ENCODE measurements at regions not wholly inside any gene's neighbourhood (a gene's known extent, or its start where the extent isn't known, plus 50 kb on each side); places are given as distances from the start of the nearest gene placed in this dataset.

- DNase-seq (ENCODE audit: low spot score): no peak
Observed at GRCh38 chr18:42185486-42185885, 230.5 kb downstream of the PIK3C3 start.

GRCh38 chr18:42187611-42188380, 232.8 kb downstream of the PIK3C3 start:
- DNase-seq (ENCODE audit: low spot score): no peak

- DNase-seq (ENCODE audit: low spot score): no peak
Observed at GRCh38 chr18:42190643-42191042, 235.6 kb downstream of the PIK3C3 start.

- peak; percentile 43 for DNase-seq (ENCODE audit: low spot score)
Observed at GRCh38 chr18:42192251-42193248, 237.5 kb downstream of the PIK3C3 start.

- no peak for DNase-seq (ENCODE audit: low spot score)
Observed at GRCh38 chr18:42196651-42197050, 241.6 kb downstream of the PIK3C3 start.

- no peak for DNase-seq (ENCODE audit: low spot score)
Observed at GRCh38 chr18:42201137-42201536, 246.1 kb downstream of the PIK3C3 start.

- DNase-seq (ENCODE audit: low spot score): no peak
Observed at GRCh38 chr18:42211201-42211600, 256.2 kb downstream of the PIK3C3 start.

- no peak for DNase-seq (ENCODE audit: low spot score)
Observed at GRCh38 chr18:42222557-42222956, 267.5 kb downstream of the PIK3C3 start.

- DNase-seq (ENCODE audit: low spot score): no peak
Observed at GRCh38 chr18:42228581-42228980, 273.5 kb downstream of the PIK3C3 start.

- DNase-seq (ENCODE audit: low spot score): no peak
Observed at GRCh38 chr18:42229211-42230210, 274.5 kb downstream of the PIK3C3 start.

- no peak for DNase-seq (ENCODE audit: low spot score)
Observed at GRCh38 chr18:42230636-42231035, 275.6 kb downstream of the PIK3C3 start.

GRCh38 chr18:42231284-42231683, 276.2 kb downstream of the PIK3C3 start:
- no peak for DNase-seq (ENCODE audit: low spot score)

- DNase-seq (ENCODE audit: low spot score): no peak
Observed at GRCh38 chr18:42231796-42232195, 276.8 kb downstream of the PIK3C3 start.

- DNase-seq (ENCODE audit: low spot score): no peak
Observed at GRCh38 chr18:42233908-42234307, 278.9 kb downstream of the PIK3C3 start.

GRCh38 chr18:42242758-42243157, 287.7 kb downstream of the PIK3C3 start:
- DNase-seq (ENCODE audit: low spot score): no peak

- no peak for DNase-seq (ENCODE audit: low spot score)
Observed at GRCh38 chr18:42245137-42245536, 290.1 kb downstream of the PIK3C3 start.

- no peak for DNase-seq (ENCODE audit: low spot score)
Observed at GRCh38 chr18:42255908-42256765, 301.1 kb downstream of the PIK3C3 start.

GRCh38 chr18:42258301-42258965, 303.4 kb downstream of the PIK3C3 start:
- no peak for DNase-seq (ENCODE audit: low spot score)

- no peak for DNase-seq (ENCODE audit: low spot score)
Observed at GRCh38 chr18:42261731-42262130, 306.7 kb downstream of the PIK3C3 start.

GRCh38 chr18:42264497-42264896, 309.5 kb downstream of the PIK3C3 start:
- DNase-seq (ENCODE audit: low spot score): no peak

All from kidney capillary endothelial cell (primary cell).